Upper lobe of left lung (tissue), 6 donors: ENCODE measurements at regions not wholly inside any gene's neighbourhood (a gene's known extent, or its start where the extent isn't known, plus 50 kb on each side); places are given as distances from the start of the nearest gene placed in this dataset.
"Not testable (repeated sequence)": the region's sequence is repeated elsewhere in the genome, so short reads cannot be mapped to it uniquely, and the experiment has no call there.

Experiments used
- ATAC-seq, 2 donors: fragments of 200-7000 bp; cut with Tn5 transposase; one replicate each; pipeline ENCODE4 v1.9.1; 2022; ENCODE audit warnings: mild to moderate bottlenecking in 2 of 2, moderate library complexity in 2 of 2; ENCODE audit not compliant: low FRiP score in 2 of 2
- DNase-seq, 2 donors: peaks; one replicate each; pipeline ENCODE4 v3.0.0-alpha.2; 2019 to 2020
- H3K27ac ChIP-seq, 4 donors: fragments of 200-600 bp; sonication (generic); one replicate each; pipeline ENCODE4 v1.5.1; 2016 to 2019
- H3K27me3 ChIP-seq, 4 donors: fragments of 200-600 bp; sonication (generic); one replicate each; pipeline ENCODE4 v1.5.1; 2017 to 2019
- H3K36me3 ChIP-seq, 4 donors: fragments of 200-600 bp; sonication (generic); one replicate each; pipeline ENCODE4 v1.5.1; 2016 to 2019
- H3K4me1 ChIP-seq, 4 donors: fragments of 200-600 bp; sonication (generic); one replicate each; pipeline ENCODE4 v1.5.1; 2018 to 2019
- H3K4me3 ChIP-seq, 4 donors: fragments of 200-600 bp; sonication (generic); one replicate each; pipeline ENCODE4 v1.5.1; 2017 to 2019; ENCODE audit warnings: mild to moderate bottlenecking in 2 of 4, moderate library complexity in 1 of 4
- H3K9me3 ChIP-seq, 4 donors: fragments of 200-600 bp; sonication (generic); one replicate each; pipeline ENCODE4 v1.5.1; 2018 to 2019
- CTCF ChIP-seq, 6 experiments: fragments of 450-650 bp in 4 of 6; fragments of 200-600 bp in 2 of 6; sonication (generic) in 2 of 6; IDR thresholded peaks; one replicate each; pipeline ENCODE4 v1.5.1; 2016 to 2019; ENCODE audit warnings: antibody characterized with exemption in 6 of 6
- EP300 ChIP-seq, 4 donors: sonication (generic); formaldehyde crosslinking; IDR thresholded peaks; one replicate each; pipeline ENCODE4 v1.5.1; 2017; ENCODE audit warnings: antibody characterized with exemption in 4 of 4, control low read depth in 2 of 4
- POLR2A ChIP-seq, 4 donors: fragments of 450-650 bp; IDR thresholded peaks; one replicate each; pipeline ENCODE4 v1.5.1; 2016 to 2017; ENCODE audit warnings: antibody characterized with exemption in 4 of 4, mild to moderate bottlenecking in 2 of 4
- POLR2AphosphoS5 ChIP-seq, 2 donors: sonication (generic); formaldehyde crosslinking; IDR thresholded peaks; one replicate each; pipeline ENCODE4 v1.5.1; 2017; ENCODE audit warnings: antibody characterized with exemption in 2 of 2
- WGBS, 2 donors: methylation state at CpG; one replicate each; pipeline ENCODE4 v1.1.5; 2017 to 2018; 5-methylcytosine and 5-hydroxymethylcytosine counted together
- donor health status: DM: no; HTN: no; CAD: no; lungs with moderate emphysema.
- donor health status: DM: no; HTN: yes; CAD: no; lungs with severe emphysema.

GRCh38 chr4:146107587-146108240 lies 67.8 kb upstream of the LSM6 start:
- TF ChIP-seq POLR2A (IDR thresholded peaks at IDR 0.05), result no peak
- TF ChIP-seq POLR2AphosphoS5 (IDR thresholded peaks at IDR 0.05), result no peak
- TF ChIP-seq EP300 (IDR thresholded peaks at IDR 0.05), result no peak
- TF ChIP-seq CTCF (IDR thresholded peaks at IDR 0.05), result no peak
- H3K9me3 ChIP-seq, result no peaks in the 10 kb centered on the region
- H3K27me3 ChIP-seq, result no peaks in the 10 kb centered on the region
- H3K4me3 ChIP-seq, result no peak overlapping the region
- DNase-seq (no peak), ATAC-seq (no peak)
- no peaks in the 10 kb centered on the region for H3K4me1 ChIP-seq
- WGBS, 2 donors, result 86 to 88% methylated on average over 3 of the region's 3 CpGs
- peak overlapping the region in 1 of 4 donors; percentile 13 for H3K27ac ChIP-seq
- H3K36me3 ChIP-seq, result no peaks in the 10 kb centered on the region

- Histone ChIP-seq H3K9me3 (no peaks in the 10 kb centered on the region), H3K4me3 (no peak overlapping the region), H3K27me3 (no peaks in the 10 kb centered on the region), H3K36me3 (no peaks in the 10 kb centered on the region), H3K27ac (peak overlapping the region; percentile 42 to 73 (median 56)), H3K4me1 (no peaks in the 10 kb centered on the region)
- no peak for TF ChIP-seq EP300 (IDR thresholded peaks at IDR 0.05)
- no peak for TF ChIP-seq POLR2A (IDR thresholded peaks at IDR 0.05)
- TF ChIP-seq POLR2AphosphoS5 (IDR thresholded peaks at IDR 0.05), result no peak
- no peak for TF ChIP-seq CTCF (IDR thresholded peaks at IDR 0.05)
- 82 to 86% methylated on average over 1 of the region's 1 CpG for WGBS, 2 donors
- DNase-seq, result peak in 1 of 2 donors; percentile 29
- peak; percentile 42 to 59 for ATAC-seq
Measured at GRCh38 chr4:146105464-146105863, 70.1 kb upstream of the LSM6 start.

GRCh38 chr4:146104541-146104940 lies 71.0 kb upstream of the LSM6 start:
- DNase-seq (peak in 1 of 2 donors; percentile 27), ATAC-seq (peak in 1 of 2 donors; percentile 58)
- WGBS, 2 donors, result 79 to 86% methylated on average over 4 of the region's 4 CpGs
- Histone ChIP-seq H3K27ac (peak overlapping the region; percentile 13 to 73 (median 43)), H3K36me3 (no peaks in the 10 kb centered on the region), H3K9me3 (no peaks in the 10 kb centered on the region), H3K4me3 (no peak overlapping the region), H3K27me3 (no peaks in the 10 kb centered on the region), H3K4me1 (no peaks in the 10 kb centered on the region)
- TF ChIP-seq POLR2AphosphoS5 (IDR thresholded peaks at IDR 0.05) (no peak), EP300 (IDR thresholded peaks at IDR 0.05) (no peak), POLR2A (IDR thresholded peaks at IDR 0.05) (no peak), CTCF (IDR thresholded peaks at IDR 0.05) (no peak)

- H3K27me3 ChIP-seq, H3K9me3 ChIP-seq, H3K36me3 ChIP-seq, H3K4me3 ChIP-seq, ATAC-seq, H3K4me1 ChIP-seq: not testable (repeated sequence)
- peak in 1 of 2 donors; percentile 27 for DNase-seq
- WGBS, 2 donors, result 89 to 91% methylated on average over 9 of the region's 9 CpGs
- H3K27ac ChIP-seq, result peak overlapping the region in 3 of 4 donors; percentile 42 to 73 (median 44)
Measured at GRCh38 chr4:146104052-146104451, 71.5 kb upstream of the LSM6 start.

GRCh38 chr4:146099585-146099984 lies 75.9 kb upstream of the LSM6 start:
- TF ChIP-seq CTCF (IDR thresholded peaks at IDR 0.05) (no peak), POLR2AphosphoS5 (IDR thresholded peaks at IDR 0.05) (no peak), POLR2A (IDR thresholded peaks at IDR 0.05) (no peak), EP300 (IDR thresholded peaks at IDR 0.05) (no peak)
- ATAC-seq, result no peak
- no peaks in the 10 kb centered on the region for H3K9me3 ChIP-seq
- no peaks in the 10 kb centered on the region for H3K27me3 ChIP-seq
- no peaks in the 10 kb centered on the region for H3K36me3 ChIP-seq
- DNase-seq, result no peak
- H3K4me3 ChIP-seq, result no peak overlapping the region
- no peak overlapping the region for H3K27ac ChIP-seq
- WGBS, 2 donors, result 68 to 75% methylated on average over 2 to 3 of the region's 3 CpGs
- H3K4me1 ChIP-seq, result no peaks in the 10 kb centered on the region
